ENCODE measurements at regions not wholly inside any gene's neighbourhood (a gene's known extent, or its start where the extent isn't known, plus 50 kb on each side); places are given as distances from the start of the nearest gene placed in this dataset.

GRCh38 chr2:160721089-160722040 is 227.8 kb upstream of the RBMS1 start:
- TF ChIP-seq, protein P1, sequence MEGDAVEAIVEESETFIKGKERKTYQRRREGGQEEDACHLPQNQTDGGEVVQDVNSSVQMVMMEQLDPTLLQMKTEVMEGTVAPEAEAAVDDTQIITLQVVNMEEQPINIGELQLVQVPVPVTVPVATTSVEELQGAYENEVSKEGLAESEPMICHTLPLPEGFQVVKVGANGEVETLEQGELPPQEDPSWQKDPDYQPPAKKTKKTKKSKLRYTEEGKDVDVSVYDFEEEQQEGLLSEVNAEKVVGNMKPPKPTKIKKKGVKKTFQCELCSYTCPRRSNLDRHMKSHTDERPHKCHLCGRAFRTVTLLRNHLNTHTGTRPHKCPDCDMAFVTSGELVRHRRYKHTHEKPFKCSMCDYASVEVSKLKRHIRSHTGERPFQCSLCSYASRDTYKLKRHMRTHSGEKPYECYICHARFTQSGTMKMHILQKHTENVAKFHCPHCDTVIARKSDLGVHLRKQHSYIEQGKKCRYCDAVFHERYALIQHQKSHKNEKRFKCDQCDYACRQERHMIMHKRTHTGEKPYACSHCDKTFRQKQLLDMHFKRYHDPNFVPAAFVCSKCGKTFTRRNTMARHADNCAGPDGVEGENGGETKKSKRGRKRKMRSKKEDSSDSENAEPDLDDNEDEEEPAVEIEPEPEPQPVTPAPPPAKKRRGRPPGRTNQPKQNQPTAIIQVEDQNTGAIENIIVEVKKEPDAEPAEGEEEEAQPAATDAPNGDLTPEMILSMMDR (IDR thresholded peaks at IDR 0.05 in 8 of 11, conservative IDR thresholded peaks at IDR 0.05 in 3 of 11), result no peak
- TF ChIP-seq POLR2AphosphoS5 (IDR thresholded peaks at IDR 0.05), result no peak
- TF ChIP-seq POLR2A (IDR thresholded peaks at IDR 0.05), result no peak
